ENCODE measurements at regions not wholly inside any gene's neighbourhood (a gene's known extent, or its start where the extent isn't known, plus 50 kb on each side); places are given as distances from the start of the nearest gene placed in this dataset.

DNA sequence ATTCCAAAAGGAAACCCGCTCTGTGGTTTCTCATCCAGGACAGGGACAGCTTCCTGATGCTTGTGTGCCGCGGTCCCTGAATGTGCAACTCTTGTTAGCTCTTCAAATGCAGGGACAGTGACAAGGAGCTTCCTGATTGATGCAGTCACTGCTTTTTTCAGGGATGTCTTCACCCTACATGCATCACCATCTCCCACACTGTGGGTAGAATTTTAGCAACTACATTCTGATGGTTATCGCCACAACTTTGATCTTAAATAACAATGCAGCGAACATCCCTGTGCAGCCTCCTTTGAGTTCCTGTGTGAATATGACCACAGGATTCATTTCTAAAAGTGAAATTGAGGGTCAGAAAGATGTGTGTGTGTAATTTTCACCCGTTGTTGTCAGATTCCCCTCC is 115.0 kb downstream of the GGTLC2 start:
- TF ChIP-seq CTCF (IDR thresholded peaks at IDR 0.05) (no peak), POLR2A (IDR thresholded peaks at IDR 0.05) (no peak), POLR2AphosphoS5 (IDR thresholded peaks at IDR 0.05) (no peak), EP300 (IDR thresholded peaks at IDR 0.05) (no peak)

Measured in gastroesophageal sphincter (tissue), 3 donors.